SIG-M5 treated with dmso at 0.1 percent for 504 hours (cell line): ENCODE measurements at regions not wholly inside any gene's neighbourhood (a gene's known extent, or its start where the extent isn't known, plus 50 kb on each side); places are given as distances from the start of the nearest gene placed in this dataset.
"Not testable (repeated sequence)": the region's sequence is repeated elsewhere in the genome, so short reads cannot be mapped to it uniquely, and the experiment has no call there.

Experiments used
- DNase-seq: peaks from one replicate; lab custom pipeline; 2025; ENCODE audit not compliant: unreplicated experiment; lab: John Stamatoyannopoulos, UW

- DNase-seq: peak; percentile 24
Observed at GRCh38 chr1:199936441-199936840, 91.1 kb upstream of the NR5A2 start.

GRCh38 chr1:199937161-199937560 lies 90.3 kb upstream of the NR5A2 start:
- no peak for DNase-seq

DNA sequence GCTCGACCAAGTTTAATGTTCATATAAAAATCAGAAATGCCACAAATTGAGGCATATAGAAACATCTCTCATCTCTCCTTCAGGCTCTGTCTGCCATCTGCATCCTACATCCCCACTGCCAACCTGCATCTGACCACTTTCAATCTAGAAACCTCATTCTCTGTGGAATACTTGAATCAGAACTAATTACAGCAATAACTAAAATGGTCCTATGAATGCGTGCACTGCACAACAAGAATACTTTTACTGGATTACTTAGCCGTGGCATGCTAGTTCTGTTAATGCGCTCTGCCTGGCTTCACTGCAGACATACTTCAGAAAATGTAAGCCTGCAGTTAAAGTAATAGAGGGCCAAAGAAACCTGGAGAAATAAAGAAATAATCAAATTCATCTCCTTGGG lies 89.8 kb upstream of the NR5A2 start:
- DNase-seq: no peak

DNA sequence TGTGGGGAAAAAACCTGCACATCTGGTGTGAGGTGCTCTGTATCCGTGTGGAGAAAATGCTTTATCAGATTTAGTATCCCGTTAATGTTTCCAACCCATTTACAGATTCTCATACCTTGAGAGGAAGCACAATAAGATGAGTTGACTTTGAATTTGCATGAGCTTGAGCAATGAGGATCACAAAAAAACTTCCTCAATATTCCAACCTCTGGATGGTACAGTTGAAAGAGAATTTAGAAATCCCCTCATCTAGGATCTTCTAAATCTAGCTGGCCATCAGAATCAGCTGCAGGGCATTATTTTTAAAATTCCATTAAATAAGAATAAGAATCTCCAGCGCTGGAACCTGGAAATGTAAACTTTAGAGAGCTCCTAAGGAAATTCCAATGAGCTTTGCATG lies 82.5 kb upstream of the NR5A2 start:
- DNase-seq: no peak

- DNase-seq: no peak
Observed at GRCh38 chr1:199945591-199945990, 81.9 kb upstream of the NR5A2 start.

GRCh38 chr1:199946305-199947155 lies 81.0 kb upstream of the NR5A2 start:
- DNase-seq: no peak

DNA sequence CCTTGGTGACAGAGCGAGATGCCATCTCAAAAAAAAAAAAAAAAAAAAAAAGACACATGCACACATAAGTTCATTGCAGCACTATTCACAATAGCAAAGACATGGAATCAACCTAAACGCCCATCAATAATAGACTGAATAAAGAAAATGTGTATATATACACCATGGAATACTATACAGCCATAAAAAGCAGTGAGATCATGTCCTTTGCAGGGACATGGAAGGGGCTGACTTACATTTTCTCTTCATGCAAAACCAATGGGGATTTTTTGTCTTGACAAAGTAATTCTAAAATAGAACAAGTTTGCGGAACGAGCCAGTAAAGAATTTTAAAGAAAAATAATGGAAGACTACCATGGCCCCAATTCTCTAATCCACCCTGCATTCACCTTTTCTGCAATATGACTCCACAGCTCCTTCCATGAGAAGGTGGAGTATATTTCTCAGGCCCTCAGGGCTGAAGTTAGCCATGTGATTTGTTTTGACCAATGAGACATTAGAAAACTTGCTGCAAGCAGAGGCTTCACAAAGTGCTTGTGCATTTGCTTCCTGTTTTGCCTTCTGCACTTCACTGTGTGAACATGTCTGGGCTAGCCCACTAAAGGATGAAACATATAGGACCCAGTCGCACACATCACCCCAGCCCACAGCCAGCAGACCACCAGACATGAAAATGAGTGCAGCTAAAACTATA lies 78.8 kb upstream of the NR5A2 start:
- DNase-seq: peak; percentile 44

DNA sequence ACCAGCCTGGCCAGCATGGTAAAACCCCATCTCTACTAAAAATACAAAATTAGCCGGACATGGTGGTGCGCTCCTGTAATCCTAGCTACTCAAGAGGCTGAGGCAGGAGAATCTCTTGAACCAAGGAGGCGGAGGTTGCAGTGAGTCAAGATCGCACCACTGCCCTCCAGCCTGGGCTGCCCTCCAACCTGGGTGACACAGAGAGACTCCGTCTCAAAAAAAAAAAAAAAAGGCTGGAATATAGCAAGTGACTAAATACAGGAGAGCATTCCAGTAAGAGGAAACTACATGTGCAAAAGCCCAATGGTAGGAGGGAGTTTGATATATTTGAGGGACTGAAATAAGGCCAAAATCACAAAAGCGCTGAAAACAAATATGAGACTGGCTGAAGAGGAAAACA lies 76.5 kb upstream of the NR5A2 start:
- not testable (repeated sequence) for DNase-seq

DNA sequence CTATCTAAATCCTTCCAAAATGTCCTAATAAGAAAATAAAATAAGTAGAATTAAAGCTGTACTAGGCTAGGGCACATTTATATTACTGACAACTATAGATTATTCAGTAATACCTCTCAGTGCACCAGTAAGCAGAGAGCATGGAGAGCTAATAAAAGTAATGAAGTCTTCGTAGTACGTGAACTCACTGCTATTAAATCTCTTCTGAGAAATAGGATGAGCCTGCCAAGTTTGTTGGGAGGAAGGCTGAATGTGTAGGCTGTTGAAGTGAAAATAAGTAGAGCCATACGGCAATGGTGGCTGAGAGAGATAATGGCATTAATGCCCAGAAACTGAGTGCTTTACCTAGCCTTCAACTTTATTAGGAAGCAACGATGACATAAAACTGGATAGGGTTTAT lies 73.9 kb upstream of the NR5A2 start:
- no peak for DNase-seq

GRCh38 chr1:199954699-199955098 lies 72.8 kb upstream of the NR5A2 start:
- DNase-seq: peak; percentile 31

DNA sequence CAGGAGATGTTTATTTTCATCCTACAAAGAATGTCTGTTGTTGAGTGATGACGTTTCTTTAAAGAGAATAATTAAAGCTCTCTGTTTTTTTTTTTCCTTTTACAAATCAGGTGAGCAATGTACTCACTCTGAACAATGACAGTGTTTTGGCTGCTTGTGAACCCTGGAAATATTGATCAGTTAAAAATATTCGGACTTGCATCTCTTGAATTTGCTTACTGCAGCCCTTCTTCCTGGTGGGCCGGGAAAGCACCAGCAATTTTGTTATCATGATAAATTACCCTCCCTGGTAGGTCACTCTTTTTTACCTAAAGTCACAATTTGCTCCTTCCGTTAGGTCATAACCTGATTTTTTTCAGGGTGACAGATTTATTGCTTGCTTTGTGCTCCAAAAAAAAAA lies 72.3 kb upstream of the NR5A2 start:
- DNase-seq: no peak

DNA sequence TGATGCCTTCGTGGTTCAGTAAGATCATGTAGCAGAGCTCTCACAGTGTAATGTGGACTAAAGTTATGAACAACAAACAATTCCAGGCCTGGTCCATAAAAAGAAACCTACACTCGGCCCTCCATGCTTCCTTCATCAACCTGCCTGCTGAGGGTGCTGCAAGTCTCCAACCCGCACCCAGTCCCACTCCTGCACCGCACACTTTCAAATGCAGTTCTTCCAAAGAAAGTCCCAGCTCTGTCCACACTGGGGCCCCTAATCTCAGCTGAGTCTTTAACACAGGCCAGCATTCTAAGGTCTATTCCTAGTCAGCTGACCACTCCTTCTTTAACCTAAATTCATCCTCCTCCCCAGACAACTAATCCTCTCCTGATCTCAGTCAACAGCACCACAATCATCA lies 71.5 kb upstream of the NR5A2 start:
- DNase-seq: no peak

DNA sequence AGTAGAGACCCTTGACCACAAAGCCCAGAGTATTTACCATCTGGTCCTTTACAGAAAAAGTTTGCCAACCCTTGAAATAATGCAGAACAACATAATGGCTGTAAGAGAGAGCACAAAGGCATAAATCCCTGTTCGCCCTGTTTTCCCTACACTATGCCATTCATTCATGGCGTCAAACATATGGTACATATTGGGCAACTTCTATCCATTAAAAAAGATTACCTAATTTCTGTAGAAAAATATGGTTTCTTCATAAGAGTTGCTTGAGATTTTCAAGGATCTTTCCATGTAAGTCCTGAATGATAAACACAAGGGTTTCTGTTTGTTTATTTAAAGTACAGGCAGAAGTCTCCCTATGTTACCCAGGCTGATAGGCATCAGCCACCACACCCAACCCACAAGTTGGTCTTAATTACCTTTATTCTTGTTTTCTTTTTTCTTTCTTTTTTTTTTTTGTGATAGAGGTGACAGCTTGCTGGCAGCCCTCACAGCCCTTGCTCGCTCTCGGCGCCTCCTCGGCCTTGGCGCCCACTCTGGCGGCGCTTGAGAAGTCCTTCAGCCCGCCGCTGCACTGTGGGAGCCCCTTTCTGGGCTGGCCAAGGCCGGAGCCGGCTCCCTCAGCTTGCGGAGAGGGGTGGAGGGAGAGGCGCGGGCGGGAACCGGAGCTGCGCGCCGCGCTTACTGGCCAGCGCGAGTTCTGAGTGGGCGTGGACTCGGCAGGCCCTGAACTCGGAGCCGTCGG lies 68.3 kb upstream of the NR5A2 start:
- DNase-seq: no peak

- no peak for DNase-seq
Observed at GRCh38 chr1:199959775-199960110, 67.8 kb upstream of the NR5A2 start.

- DNase-seq: no peak
Observed at GRCh38 chr1:199970125-199970524, 57.4 kb upstream of the NR5A2 start.

DNA sequence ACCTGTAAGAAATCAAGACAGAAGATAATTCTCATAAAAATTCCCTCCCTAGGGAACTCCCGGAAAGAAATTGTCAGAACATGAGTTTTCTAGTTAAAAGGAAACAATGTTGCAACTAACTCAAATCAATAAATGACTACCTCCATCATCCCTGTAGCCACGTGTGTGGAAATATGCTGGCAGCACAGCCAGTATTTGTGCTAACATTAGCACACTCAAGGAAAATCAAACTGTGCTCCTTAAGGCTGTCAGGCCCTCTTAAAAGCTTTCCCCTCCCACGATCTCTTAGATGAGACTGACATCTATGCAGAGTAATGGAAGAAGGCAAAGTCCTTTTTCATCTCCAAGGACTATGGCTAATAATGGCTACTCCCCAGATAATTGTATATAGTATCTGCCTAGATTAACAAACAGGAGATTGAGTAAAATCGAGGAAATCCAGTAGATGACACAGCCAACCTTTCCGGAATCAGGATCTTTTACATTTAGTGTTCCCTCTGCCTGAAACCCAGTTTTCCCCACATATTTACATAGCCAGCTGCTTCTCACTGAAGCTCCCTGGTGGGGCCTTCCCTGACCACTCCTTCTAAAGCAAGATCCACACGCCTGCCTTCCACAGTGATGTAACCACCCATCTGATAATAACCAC lies 50.9 kb upstream of the NR5A2 start:
- DNase-seq: peak; percentile 66
